ENCODE measurements at regions not wholly inside any gene's neighbourhood (a gene's known extent, or its start where the extent isn't known, plus 50 kb on each side); places are given as distances from the start of the nearest gene placed in this dataset.

- H3K4me1 ChIP-seq (ENCODE audit: control insufficient read depth in 2 of 3, insufficient read depth in 2 of 3, low read depth in 1 of 3, low read length in 3 of 3) = no peaks in the 10 kb centered on the region
- H3K36me3 ChIP-seq (ENCODE audit: control insufficient read depth in 2 of 3, insufficient read depth in 3 of 3, low read length in 3 of 3) = no peaks in the 10 kb centered on the region
- no peaks in the 10 kb centered on the region for H3K27me3 ChIP-seq (ENCODE audit: control insufficient read depth, insufficient read depth, low read length)
- H3K27ac ChIP-seq (ENCODE audit: low read depth in 2 of 2, low read length in 2 of 2) = no peak overlapping the region
- no peak for TF ChIP-seq CTCF (IDR thresholded peaks at IDR 0.05; ENCODE audit: borderline replicate concordance, extremely low read depth, insufficient read depth)
- no peak overlapping the region for H3K4me3 ChIP-seq (ENCODE audit: low read length in 3 of 3)
- H3K9me3 ChIP-seq (ENCODE audit: control insufficient read depth in 2 of 3, insufficient read depth in 1 of 3, low read length in 3 of 3) = no peaks in the 10 kb centered on the region
- no peak for FAIRE-seq
- intact Hi-C loops (cut with DNase I) = no loop called here
- H3K9ac ChIP-seq (ENCODE audit: low read length in 3 of 3) = no peak overlapping the region
- DNase-seq = no peak
These were observed 279.6 kb upstream of the ROBO2 start for GRCh38 chr3:76760336-76760735.

GRCh38 chr3:76765511-76765910 lies 274.4 kb upstream of the ROBO2 start:
- no peaks in the 10 kb centered on the region for H3K36me3 ChIP-seq (ENCODE audit: control insufficient read depth in 2 of 3, insufficient read depth in 3 of 3, low read length in 3 of 3)
- H3K4me1 ChIP-seq (ENCODE audit: control insufficient read depth in 2 of 3, insufficient read depth in 2 of 3, low read depth in 1 of 3, low read length in 3 of 3) = no peaks in the 10 kb centered on the region
- H3K9ac ChIP-seq (ENCODE audit: low read length in 3 of 3) = no peak overlapping the region
- DNase-seq = peak in 3 of 5 donors; percentile 11 to 31 (median 29)
- H3K4me3 ChIP-seq (ENCODE audit: low read length in 3 of 3) = no peak overlapping the region
- no peak for FAIRE-seq
- H3K27ac ChIP-seq (ENCODE audit: low read depth in 2 of 2, low read length in 2 of 2) = no peak overlapping the region
- H3K9me3 ChIP-seq (ENCODE audit: control insufficient read depth in 2 of 3, insufficient read depth in 1 of 3, low read length in 3 of 3) = no peaks in the 10 kb centered on the region
- no peak for TF ChIP-seq CTCF (IDR thresholded peaks at IDR 0.05; ENCODE audit: borderline replicate concordance, extremely low read depth, insufficient read depth)
- no peaks in the 10 kb centered on the region for H3K27me3 ChIP-seq (ENCODE audit: control insufficient read depth, insufficient read depth, low read length)
- intact Hi-C loops (cut with DNase I) = no loop called here

- no peak for TF ChIP-seq CTCF (IDR thresholded peaks at IDR 0.05; ENCODE audit: borderline replicate concordance, extremely low read depth, insufficient read depth)
- no peak overlapping the region for H3K27ac ChIP-seq (ENCODE audit: low read depth in 2 of 2, low read length in 2 of 2)
- H3K9me3 ChIP-seq (ENCODE audit: control insufficient read depth in 2 of 3, insufficient read depth in 1 of 3, low read length in 3 of 3) = no peaks in the 10 kb centered on the region
- DNase-seq (no peak), FAIRE-seq (no peak)
- intact Hi-C loops (cut with DNase I) = no loop called here
- H3K4me1 ChIP-seq (ENCODE audit: control insufficient read depth in 2 of 3, insufficient read depth in 2 of 3, low read depth in 1 of 3, low read length in 3 of 3) = no peaks in the 10 kb centered on the region
- H3K27me3 ChIP-seq (ENCODE audit: control insufficient read depth, insufficient read depth, low read length) = no peaks in the 10 kb centered on the region
- H3K4me3 ChIP-seq (ENCODE audit: low read length in 3 of 3) = no peak overlapping the region
- no peaks in the 10 kb centered on the region for H3K36me3 ChIP-seq (ENCODE audit: control insufficient read depth in 2 of 3, insufficient read depth in 3 of 3, low read length in 3 of 3)
- H3K9ac ChIP-seq (ENCODE audit: low read length in 3 of 3) = no peak overlapping the region
These were observed 271.0 kb upstream of the ROBO2 start for GRCh38 chr3:76768912-76769311.

- no peaks in the 10 kb centered on the region for H3K4me1 ChIP-seq (ENCODE audit: control insufficient read depth in 2 of 3, insufficient read depth in 2 of 3, low read depth in 1 of 3, low read length in 3 of 3)
- no peak for TF ChIP-seq CTCF (IDR thresholded peaks at IDR 0.05; ENCODE audit: borderline replicate concordance, extremely low read depth, insufficient read depth)
- H3K27me3 ChIP-seq (ENCODE audit: control insufficient read depth, insufficient read depth, low read length) = no peaks in the 10 kb centered on the region
- no peaks in the 10 kb centered on the region for H3K9me3 ChIP-seq (ENCODE audit: control insufficient read depth in 2 of 3, insufficient read depth in 1 of 3, low read length in 3 of 3)
- no peak overlapping the region for H3K27ac ChIP-seq (ENCODE audit: low read depth in 2 of 2, low read length in 2 of 2)
- DNase-seq = no peak
- no peaks in the 10 kb centered on the region for H3K36me3 ChIP-seq (ENCODE audit: control insufficient read depth in 2 of 3, insufficient read depth in 3 of 3, low read length in 3 of 3)
- no peak for FAIRE-seq
- no peak overlapping the region for H3K9ac ChIP-seq (ENCODE audit: low read length in 3 of 3)
- intact Hi-C loops (cut with DNase I) = no loop called here
- no peak overlapping the region for H3K4me3 ChIP-seq (ENCODE audit: low read length in 3 of 3)
These were observed 263.0 kb upstream of the ROBO2 start for GRCh38 chr3:76776927-76777326.
